SU-DHL-6 (cell line): ENCODE measurements at regions not wholly inside any gene's neighbourhood (a gene's known extent, or its start where the extent isn't known, plus 50 kb on each side); places are given as distances from the start of the nearest gene placed in this dataset.

Experiments
- EZH2phosphoT487 ChIP-seq: fragments of 200-600 bp; sonication (generic), shearing (Covaris generic); conservative IDR thresholded peaks from 2 replicates; pipeline ENCODE4 v1.6.1; 2018; ENCODE audit warnings: mild to moderate bottlenecking, antibody characterized with exemption, low read length, moderate library complexity, mixed read lengths
- TF ChIP-seq, protein P1 (sequence below): fragments of 200-600 bp; sonication (generic); IDR thresholded peaks from one replicate; pipeline ENCODE4 v1.5.1; 2017; ENCODE audit warnings: antibody characterized with exemption, mild to moderate bottlenecking, low read length, moderate library complexity; ENCODE audit not compliant: insufficient read depth, poor library complexity, severe bottlenecking

DNA sequence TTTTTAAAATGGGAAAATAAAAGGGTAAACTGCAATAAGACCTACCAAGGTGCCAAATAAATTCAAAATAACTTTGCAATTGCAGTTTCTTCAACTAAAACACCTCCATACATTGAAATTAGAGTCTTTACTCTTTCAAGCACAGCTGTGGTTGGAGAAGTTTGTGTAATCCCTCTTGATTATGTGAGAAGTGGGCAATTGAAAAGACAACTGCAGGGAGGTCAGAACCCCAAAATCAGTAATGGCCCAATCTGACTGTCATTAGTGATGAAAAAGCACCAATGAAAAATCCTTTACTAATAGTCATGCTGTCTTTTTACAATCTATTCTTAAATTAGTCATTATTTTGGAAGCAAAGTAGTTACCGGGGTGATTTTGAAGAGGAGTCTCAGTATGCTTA lies 116.7 kb upstream of the RGMB start:
- TF ChIP-seq, protein P1, sequence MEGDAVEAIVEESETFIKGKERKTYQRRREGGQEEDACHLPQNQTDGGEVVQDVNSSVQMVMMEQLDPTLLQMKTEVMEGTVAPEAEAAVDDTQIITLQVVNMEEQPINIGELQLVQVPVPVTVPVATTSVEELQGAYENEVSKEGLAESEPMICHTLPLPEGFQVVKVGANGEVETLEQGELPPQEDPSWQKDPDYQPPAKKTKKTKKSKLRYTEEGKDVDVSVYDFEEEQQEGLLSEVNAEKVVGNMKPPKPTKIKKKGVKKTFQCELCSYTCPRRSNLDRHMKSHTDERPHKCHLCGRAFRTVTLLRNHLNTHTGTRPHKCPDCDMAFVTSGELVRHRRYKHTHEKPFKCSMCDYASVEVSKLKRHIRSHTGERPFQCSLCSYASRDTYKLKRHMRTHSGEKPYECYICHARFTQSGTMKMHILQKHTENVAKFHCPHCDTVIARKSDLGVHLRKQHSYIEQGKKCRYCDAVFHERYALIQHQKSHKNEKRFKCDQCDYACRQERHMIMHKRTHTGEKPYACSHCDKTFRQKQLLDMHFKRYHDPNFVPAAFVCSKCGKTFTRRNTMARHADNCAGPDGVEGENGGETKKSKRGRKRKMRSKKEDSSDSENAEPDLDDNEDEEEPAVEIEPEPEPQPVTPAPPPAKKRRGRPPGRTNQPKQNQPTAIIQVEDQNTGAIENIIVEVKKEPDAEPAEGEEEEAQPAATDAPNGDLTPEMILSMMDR, result no peak
- no peak for TF ChIP-seq EZH2phosphoT487
